Panc1 (cell line): ENCODE measurements at regions not wholly inside any gene's neighbourhood (a gene's known extent, or its start where the extent isn't known, plus 50 kb on each side); places are given as distances from the start of the nearest gene placed in this dataset.

ENCODE experiments used
- CTCF ChIP-seq: fragments of 450-650 bp; IDR thresholded peaks from 2 replicates; pipeline ENCODE4 v1.5.1; 2017; ENCODE audit warnings: mild to moderate bottlenecking
- TCF7L2 ChIP-seq: IDR thresholded peaks from 2 replicates; pipeline ENCODE4 v1.6.1; 2011; ENCODE audit warnings: mild to moderate bottlenecking, low read depth, low read length, inconsistent platforms

GRCh38 chr4:107497054-107497453, 223.0 kb downstream of the PAPSS1 start:
- TF ChIP-seq CTCF (no peak), TCF7L2 (no peak)
